K562 (cell line): ENCODE measurements at regions not wholly inside any gene's neighbourhood (a gene's known extent, or its start where the extent isn't known, plus 50 kb on each side); places are given as distances from the start of the nearest gene placed in this dataset.

ENCODE experiments used
- ATAC-seq: fragments of 200-7000 bp; cut with Tn5 transposase; 3 replicates; pipeline ENCODE4 v1.9.1; 2020; ENCODE audit warnings: moderate library complexity
- BruUV-seq: library from RNA; stranded (reverse); fragments of 400-500 nt; replicated peaks from 2 replicates; lab custom pipeline; 2021; lab: Mats Ljungman, UMichigan
- CTCF ChIA-PET: fragments of 300-600 bp; formaldehyde crosslinking; extraction: SDS; loops from one replicate; lab custom pipeline; 2021; ENCODE audit warnings: low intra/inter-chr PET ratio; lab: Yijun Ruan, JAX
- POLR2A ChIA-PET: fragments of 300-600, 350-650 bp; sonication (Branson Sonifier 250); formaldehyde crosslinking; extraction: SDS; loops from one replicate; lab custom pipeline; 2021; ENCODE audit warnings: antibody characterized with exemption, inconsistent platforms; lab: Yijun Ruan, JAX
- DNase-seq, 4 experiments: peaks; one replicate each; pipeline versions ENCODE4 v3.0.0 to v3.0.0-alpha.2; 2011 to 2018; ENCODE audit warnings: low spot score in 3 of 4, mixed read lengths in 3 of 4; ENCODE audit errors: extremely low read depth in 1 of 4
- FAIRE-seq: peaks from 2 replicates; lab custom pipeline; 2011; peaks lifted over from hg19 to GRCh38; lab: Jason Lieb, UNC
- H2AFZ ChIP-seq: 2 replicates; pipeline ENCODE4 v1.6.0; 2011; ENCODE audit warnings: low read depth, low read length, control low read depth, inconsistent platforms
- H3K27ac ChIP-seq: fragments of 200-600 bp; 3 replicates; pipeline ENCODE4 v1.8.0; 2011; ENCODE audit warnings: low read depth, mild to moderate bottlenecking, control low read depth, inconsistent platforms, low read length, moderate library complexity, mixed read lengths; ENCODE audit errors: extremely low read depth
- H3K27me3 ChIP-seq, 2 experiments: fragments of 300-600 bp in 1 of 2; 2 replicates in 1 of 2; 3 replicates in 1 of 2; pipeline versions ENCODE4 v1.6.0 to v1.8.0; 2011; ENCODE audit warnings: inconsistent platforms in 2 of 2, low read length in 2 of 2, mild to moderate bottlenecking in 1 of 2, mixed read lengths in 1 of 2, moderate library complexity in 1 of 2; ENCODE audit not compliant: control insufficient read depth in 2 of 2, insufficient read depth in 2 of 2
- H3K36me3 ChIP-seq: fragments of 300-600 bp; 3 replicates; pipeline ENCODE4 v1.8.0; 2011; ENCODE audit warnings: mild to moderate bottlenecking, low read length, inconsistent platforms; ENCODE audit not compliant: control insufficient read depth, insufficient read depth
- H3K4me1 ChIP-seq, 2 experiments: fragments of 200-600 bp in 1 of 2; replicated peaks in 1 of 2; 2 replicates in 1 of 2; 3 replicates in 1 of 2; pipeline versions ENCODE4 v1.5.1 to v1.8.0; 2011; ENCODE audit warnings: inconsistent platforms in 2 of 2, low read length in 2 of 2, mild to moderate bottlenecking in 1 of 2, mixed read lengths in 1 of 2, moderate library complexity in 1 of 2; ENCODE audit not compliant: control insufficient read depth in 2 of 2, insufficient read depth in 2 of 2
- H3K4me2 ChIP-seq: 2 replicates; pipeline ENCODE4 v1.6.1; 2011; ENCODE audit warnings: low read length, control low read depth, inconsistent platforms, mixed read lengths; ENCODE audit not compliant: insufficient read depth
- H3K4me3 ChIP-seq: fragments of 200-600 bp; sonication (generic), shearing (Covaris generic); 2 replicates; pipeline ENCODE4 v1.5.1; 2016; ENCODE audit warnings: control low read depth, inconsistent platforms
- H3K79me2 ChIP-seq: fragments of 200-600 bp; 3 replicates; pipeline ENCODE4 v1.8.0; 2011; ENCODE audit warnings: low read length, inconsistent platforms; ENCODE audit not compliant: control insufficient read depth, insufficient read depth
- H3K9ac ChIP-seq, 2 experiments: 2 replicates each; pipeline versions ENCODE4 v1.6.0 to v1.6.1; 2011; ENCODE audit warnings: low read depth in 2 of 2, low read length in 2 of 2, control low read depth in 1 of 2, inconsistent platforms in 1 of 2, mild to moderate bottlenecking in 1 of 2, mixed read lengths in 1 of 2; ENCODE audit not compliant: insufficient read depth in 1 of 2
- H3K9me1 ChIP-seq: one replicate; pipeline ENCODE4 v1.6.0; 2011; ENCODE audit warnings: inconsistent platforms, mild to moderate bottlenecking, low read length, moderate library complexity; ENCODE audit not compliant: control insufficient read depth, insufficient read depth
- H3K9me3 ChIP-seq: replicated peaks from 2 replicates; pipeline ENCODE4 v1.5.1; 2011; ENCODE audit warnings: low read depth, low read length, inconsistent platforms; ENCODE audit not compliant: control insufficient read depth, insufficient read depth
- H4K20me1 ChIP-seq: replicated peaks from 2 replicates; pipeline ENCODE4 v1.6.1; 2011; ENCODE audit warnings: low read length, inconsistent platforms, mixed read lengths; ENCODE audit not compliant: control insufficient read depth, insufficient read depth
- MTA3 ChIP-seq: fragments of 450-650 bp; formaldehyde crosslinking; IDR thresholded peaks from 2 replicates; pipeline ENCODE4 v1.6.1; 2017; ENCODE audit warnings: mild to moderate bottlenecking, borderline replicate concordance
- ZNF584 ChIP-seq: fragments of 200-800 bp; sonication (Bioruptor generic); IDR thresholded peaks from 2 replicates; pipeline ENCODE4 v1.6.1; 2016; ENCODE audit warnings: low read depth, mild to moderate bottlenecking, missing genetic modification characterization, missing compliant biosample characterization
- ZNF644 ChIP-seq: fragments of 200-800 bp; sonication (Bioruptor generic); IDR thresholded peaks from 2 replicates; pipeline ENCODE4 v1.6.1; 2016; ENCODE audit warnings: low read depth, missing genetic modification characterization, missing compliant biosample characterization
- whole genome bisulfite sequencing: fragments of 100-300 bp; shearing (Covaris generic); methylation state at CpG from one replicate; pipeline ENCODE4 v1.1.6; 2016; ENCODE audit warnings: low coverage, mixed read lengths; ENCODE audit not compliant: insufficient coverage; ENCODE audit errors: missing lambda C conversion rate; 5-methylcytosine and 5-hydroxymethylcytosine counted together
- in situ Hi-C: fragments of 300-500 bp; cut with MboI; formaldehyde crosslinking; loops from 4 replicates; pipeline ENCODE4 v1.15.0; 2018; ENCODE audit warnings: inconsistent platforms, mixed read lengths
- intact Hi-C: fragments of 100-400 bp; cut with micrococcal nuclease; formaldehyde crosslinking; loops from 2 replicates; pipeline ENCODE4 v1.14.2; 2022
- TF ChIP-seq, protein P1 (sequence below): IDR thresholded peaks from 2 replicates; pipeline ENCODE4 v1.6.1; 2016; ENCODE audit warnings: missing genetic modification characterization, missing compliant biosample characterization

GRCh38 chr10:63825111-63825510 is 303.9 kb downstream of the REEP3 start (continued):
- TF ChIP-seq ZNF584 (CRISPR knock-in tag): no peak
- TF ChIP-seq, all 486 proteins: peak for 0

- FAIRE-seq: peak; percentile 32
- H3K27ac ChIP-seq: no peak overlapping the region
- no peak overlapping the region for H3K9ac ChIP-seq
- no peaks in the 10 kb centered on the region for H3K9me3 ChIP-seq
- in situ Hi-C loops (no loop called here), intact Hi-C loops (no loop called here)
- H3K9me1 ChIP-seq: no peaks in the 10 kb centered on the region
- no peak for DNase-seq
- TF ChIP-seq ZNF644 (tag) (no peak), MTA3 (no peak)
- TF ChIP-seq, protein P1, sequence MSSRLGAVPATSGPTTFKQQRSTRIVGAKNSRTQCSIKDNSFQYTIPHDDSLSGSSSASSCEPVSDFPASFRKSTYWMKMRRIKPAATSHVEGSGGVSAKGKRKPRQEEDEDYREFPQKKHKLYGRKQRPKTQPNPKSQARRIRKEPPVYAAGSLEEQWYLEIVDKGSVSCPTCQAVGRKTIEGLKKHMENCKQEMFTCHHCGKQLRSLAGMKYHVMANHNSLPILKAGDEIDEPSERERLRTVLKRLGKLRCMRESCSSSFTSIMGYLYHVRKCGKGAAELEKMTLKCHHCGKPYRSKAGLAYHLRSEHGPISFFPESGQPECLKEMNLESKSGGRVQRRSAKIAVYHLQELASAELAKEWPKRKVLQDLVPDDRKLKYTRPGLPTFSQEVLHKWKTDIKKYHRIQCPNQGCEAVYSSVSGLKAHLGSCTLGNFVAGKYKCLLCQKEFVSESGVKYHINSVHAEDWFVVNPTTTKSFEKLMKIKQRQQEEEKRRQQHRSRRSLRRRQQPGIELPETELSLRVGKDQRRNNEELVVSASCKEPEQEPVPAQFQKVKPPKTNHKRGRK: no peak
- CTCF ChIA-PET: no interaction called here
- H3K36me3 ChIP-seq: no peaks in the 10 kb centered on the region
- H2AFZ ChIP-seq: no peak overlapping the region
- no TSS peak for BruUV-seq
- no peak overlapping the region for H3K4me3 ChIP-seq
- POLR2A ChIA-PET: no interaction called here
- H4K20me1 ChIP-seq: no peaks in the 10 kb centered on the region
- ATAC-seq: no peak
- WGBS: 0% methylated on average over 5 of the region's 5 CpGs
- H3K79me2 ChIP-seq: no peaks in the 10 kb centered on the region
- H3K27me3 ChIP-seq: no peaks in the 10 kb centered on the region
- H3K4me1 ChIP-seq: no peaks in the 10 kb centered on the region
- H3K4me2 ChIP-seq: no peak overlapping the region
Observed at GRCh38 chr10:63825766-63826165, 304.6 kb downstream of the REEP3 start.
